Left lung (tissue), 4 donors: ENCODE measurements at regions not wholly inside any gene's neighbourhood (a gene's known extent, or its start where the extent isn't known, plus 50 kb on each side); places are given as distances from the start of the nearest gene placed in this dataset.

Experiments used
- ATAC-seq: fragments of 200-7000 bp; cut with Tn5 transposase; one replicate; pipeline ENCODE4 v1.9.1; 2020; ENCODE audit warnings: moderate library complexity
- DNase-seq, 4 donors: peaks; one replicate each; pipeline ENCODE4 v3.0.0-alpha.2; 2013 to 2020
- H3K27ac ChIP-seq, 2 donors: fragments of 200-600 bp; sonication (generic) in 1 of 2; one replicate each; pipeline versions ENCODE4 v1.5.0 to v1.8.0; 2020 to 2021
- H3K27me3 ChIP-seq, 2 donors: fragments of 200-600 bp; sonication (generic) in 1 of 2; one replicate each; pipeline versions ENCODE4 v1.5.0 to v1.8.0; 2020 to 2021
- H3K36me3 ChIP-seq, 2 donors: fragments of 200-600 bp; sonication (generic) in 1 of 2; one replicate each; pipeline versions ENCODE4 v1.5.0 to v1.8.0; 2020 to 2021
- H3K4me1 ChIP-seq, 2 donors: fragments of 200-600 bp; one replicate each; pipeline ENCODE4 v1.8.0; 2021
- H3K4me3 ChIP-seq, 2 donors: fragments of 200-600 bp; sonication (generic) in 1 of 2; one replicate each; pipeline versions ENCODE4 v1.5.0 to v1.8.0; 2020 to 2021; ENCODE audit warnings: mild to moderate bottlenecking in 1 of 2
- H3K9me3 ChIP-seq, 2 donors: fragments of 200-600 bp; sonication (generic) in 1 of 2; one replicate each; pipeline versions ENCODE4 v1.5.0 to v1.8.0; 2020 to 2021
- CTCF ChIP-seq, 2 donors: fragments of 200-600 bp; sonication (generic) in 1 of 2; IDR thresholded peaks; one replicate each; pipeline versions ENCODE4 v1.5.0 to v1.8.0; 2021; ENCODE audit warnings: antibody characterized with exemption in 2 of 2
- intact Hi-C, 2 donors: fragments of 100-400 bp; cut with DNase I; formaldehyde crosslinking; loops; one replicate each; pipeline versions ENCODE4 v1.11.2 to v1.14.2; 2022
- donor health status: DM: no; HTN: yes; CAD: no.
- donor health status: DM: no; HTN: no; CAD: no.

- Histone ChIP-seq H3K4me3 (no peak overlapping the region), H3K27me3 (no peaks in the 10 kb centered on the region), H3K27ac (no peak overlapping the region), H3K4me1 (peaks cover 12 to 39% of the 10 kb centered on the region in 2 donors), H3K36me3 (no peaks in the 10 kb centered on the region), H3K9me3 (no peaks in the 10 kb centered on the region)
- TF ChIP-seq CTCF (IDR thresholded peaks at IDR 0.05), result no peak
- intact Hi-C loops, result no loop called here
- DNase-seq (no peak), ATAC-seq (no peak)
Observed at GRCh38 chr2:8577573-8577972, 104.3 kb upstream of the ID2 start.

- Histone ChIP-seq H3K4me3 (no peak overlapping the region), H3K27ac (no peak overlapping the region), H3K27me3 (no peaks in the 10 kb centered on the region), H3K9me3 (no peaks in the 10 kb centered on the region), H3K4me1 (peaks cover 12 to 49% of the 10 kb centered on the region in 2 donors), H3K36me3 (no peaks in the 10 kb centered on the region)
- no peak for DNase-seq
- no peak for ATAC-seq
- intact Hi-C loops, result no loop called here
- no peak for TF ChIP-seq CTCF (IDR thresholded peaks at IDR 0.05)
Observed at GRCh38 chr2:8578335-8579244, 103.3 kb upstream of the ID2 start.

- no peaks in the 10 kb centered on the region for H3K36me3 ChIP-seq
- DNase-seq, result no peak
- no peak overlapping the region for H3K4me3 ChIP-seq
- no peaks in the 10 kb centered on the region for H3K9me3 ChIP-seq
- H3K27me3 ChIP-seq, result no peaks in the 10 kb centered on the region
- H3K27ac ChIP-seq, result no peak overlapping the region
- peaks cover 12 to 56% of the 10 kb centered on the region in 2 donors for H3K4me1 ChIP-seq
- TF ChIP-seq CTCF (IDR thresholded peaks at IDR 0.05), result no peak
- no peak for ATAC-seq
- intact Hi-C loops, result no loop called here
Observed at GRCh38 chr2:8579485-8580085, 102.3 kb upstream of the ID2 start.

GRCh38 chr2:8580316-8581233, 101.3 kb upstream of the ID2 start:
- H3K9me3 ChIP-seq, result no peaks in the 10 kb centered on the region
- H3K27ac ChIP-seq, result no peak overlapping the region
- H3K4me3 ChIP-seq, result no peak overlapping the region
- intact Hi-C loops, result no loop called here
- H3K27me3 ChIP-seq, result no peaks in the 10 kb centered on the region
- H3K4me1 ChIP-seq, result peaks cover 2 to 46% of the 10 kb centered on the region in 2 donors
- no peak for ATAC-seq
- no peaks in the 10 kb centered on the region for H3K36me3 ChIP-seq
- DNase-seq, result no peak
- no peak for TF ChIP-seq CTCF (IDR thresholded peaks at IDR 0.05)

GRCh38 chr2:8581234-8581561, 100.7 kb upstream of the ID2 start:
- Histone ChIP-seq H3K9me3 (no peaks in the 10 kb centered on the region), H3K36me3 (no peaks in the 10 kb centered on the region), H3K27me3 (no peaks in the 10 kb centered on the region), H3K27ac (no peak overlapping the region), H3K4me3 (no peak overlapping the region), H3K4me1 (peaks cover 0 to 40% of the 10 kb centered on the region in 2 donors)
- ATAC-seq, result no peak
- intact Hi-C loops, result no loop called here
- TF ChIP-seq CTCF (IDR thresholded peaks at IDR 0.05), result no peak
- peak in 1 of 4 donors; percentile 72 for DNase-seq
